ENCODE measurements at regions not wholly inside any gene's neighbourhood (a gene's known extent, or its start where the extent isn't known, plus 50 kb on each side); places are given as distances from the start of the nearest gene placed in this dataset.

DNA sequence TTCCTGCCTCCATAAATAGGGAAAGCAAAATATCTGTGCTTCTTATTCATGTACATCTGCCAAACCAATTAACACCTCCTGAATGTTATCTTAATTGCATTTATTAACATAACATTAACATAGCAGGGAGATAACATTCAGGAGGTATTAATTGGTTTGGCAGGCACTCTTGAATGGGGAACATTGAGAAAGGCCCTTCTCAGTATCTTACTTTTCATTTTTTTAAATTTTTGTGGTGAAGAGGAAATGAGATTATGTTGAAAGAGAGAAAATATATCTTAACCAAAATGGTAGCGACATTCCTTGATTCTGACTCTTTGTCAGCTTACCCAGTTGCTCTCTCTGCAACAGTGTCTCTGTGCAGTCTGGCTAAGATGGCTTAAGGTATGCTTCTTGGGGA, 100.4 kb upstream of the TLE1 start:
- H4K8ac ChIP-seq (ENCODE audit: low read depth, low read length), result no peak overlapping the region
- H2BK15ac ChIP-seq (ENCODE audit: low read length), result no peak overlapping the region
- no peak overlapping the region for H3K4me2 ChIP-seq (ENCODE audit: insufficient read depth, low read length, poor library complexity, severe bottlenecking)
- no CpG with 5 or more reads among the region's 1 CpG for WGBS, 2 donors (ENCODE audit: extremely low coverage in 2 of 2, insufficient read length in 2 of 2, insufficient replicate concordance in 1 of 2)
- no peak overlapping the region for H2BK12ac ChIP-seq (ENCODE audit: low read length)
- H3K4me1 ChIP-seq (ENCODE audit: control insufficient read depth in 2 of 2, insufficient read depth in 1 of 2, low read depth in 1 of 2, low read length in 2 of 2), result no peaks in the 10 kb centered on the region
- H4K91ac ChIP-seq (ENCODE audit: low read depth, low read length, poor library complexity), result no peak overlapping the region
- DNase-seq (ENCODE audit: low spot score), result no peak
- H3K14ac ChIP-seq (ENCODE audit: low read length), result no peak overlapping the region
- no peak overlapping the region for H2BK120ac ChIP-seq (ENCODE audit: low read depth, low read length)
- no peak overlapping the region for H3K4ac ChIP-seq (ENCODE audit: low read length)
- no peak overlapping the region for H2BK5ac ChIP-seq (ENCODE audit: low read length)
- no peak overlapping the region for H2AK5ac ChIP-seq (ENCODE audit: low read depth, low read length)
- H2AFZ ChIP-seq (ENCODE audit: low read length), result no peak overlapping the region
- H3K4me3 ChIP-seq (ENCODE audit: low read length in 2 of 2), result no peak overlapping the region
- no peaks in the 10 kb centered on the region for H3K27me3 ChIP-seq (ENCODE audit: control insufficient read depth in 3 of 3, insufficient read depth in 3 of 3, low read depth in 1 of 3, low read length in 3 of 3)
- no peaks in the 10 kb centered on the region for H3K79me1 ChIP-seq (ENCODE audit: low read depth, low read length)
- no peak overlapping the region for H3K9ac ChIP-seq (ENCODE audit: low read depth, low read length, poor library complexity)
- no peak overlapping the region for H3K18ac ChIP-seq (ENCODE audit: low read length)
- no peak overlapping the region for H3K27ac ChIP-seq (replicated peaks; ENCODE audit: low read length)
- no peaks in the 10 kb centered on the region for H3K36me3 ChIP-seq (replicated peaks in 1 of 2; ENCODE audit: control insufficient read depth in 2 of 2, insufficient read depth in 2 of 2, low read length in 2 of 2)
- no peak overlapping the region for H3K23ac ChIP-seq (ENCODE audit: low read depth, low read length, poor library complexity)
- no peaks in the 10 kb centered on the region for H3K9me3 ChIP-seq (replicated peaks in 1 of 2; ENCODE audit: control insufficient read depth in 2 of 2, insufficient read depth in 1 of 2, low read depth in 1 of 2, low read length in 2 of 2)

DNA sequence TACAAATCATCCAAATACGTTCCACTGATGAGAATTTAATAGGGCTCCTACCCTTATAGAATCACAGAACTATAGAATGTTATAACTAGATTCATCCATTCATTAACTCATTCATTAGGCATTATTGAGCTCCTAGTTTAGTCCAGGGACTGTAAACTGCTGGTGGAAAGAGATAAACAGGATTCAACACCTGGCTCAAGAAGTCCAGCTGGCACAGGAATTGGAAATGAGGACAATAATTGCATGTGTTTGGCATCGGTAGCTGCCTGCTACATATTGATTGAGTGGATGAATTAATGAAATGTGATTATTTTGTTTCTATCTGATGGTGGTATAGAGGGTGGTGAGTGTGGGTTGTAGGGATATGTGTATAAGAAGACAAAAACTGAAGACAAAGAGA, 100.8 kb upstream of the TLE1 start:
- Histone ChIP-seq H2BK5ac (ENCODE audit: low read length) (no peak overlapping the region), H2AK5ac (ENCODE audit: low read depth, low read length) (no peak overlapping the region), H3K4me2 (ENCODE audit: insufficient read depth, low read length, poor library complexity, severe bottlenecking) (no peak overlapping the region), H2BK15ac (ENCODE audit: low read length) (no peak overlapping the region), H2BK120ac (ENCODE audit: low read depth, low read length) (no peak overlapping the region), H3K9me3 (replicated peaks in 1 of 2; ENCODE audit: control insufficient read depth in 2 of 2, insufficient read depth in 1 of 2, low read depth in 1 of 2, low read length in 2 of 2) (no peaks in the 10 kb centered on the region), H3K9ac (ENCODE audit: low read depth, low read length, poor library complexity) (no peak overlapping the region), H3K18ac (ENCODE audit: low read length) (no peak overlapping the region), H2AFZ (ENCODE audit: low read length) (no peak overlapping the region), H3K4ac (ENCODE audit: low read length) (no peak overlapping the region), H2BK12ac (ENCODE audit: low read length) (no peak overlapping the region), H3K27me3 (ENCODE audit: control insufficient read depth in 3 of 3, insufficient read depth in 3 of 3, low read depth in 1 of 3, low read length in 3 of 3) (no peaks in the 10 kb centered on the region), H3K23ac (ENCODE audit: low read depth, low read length, poor library complexity) (no peak overlapping the region), H3K4me1 (ENCODE audit: control insufficient read depth in 2 of 2, insufficient read depth in 1 of 2, low read depth in 1 of 2, low read length in 2 of 2) (no peaks in the 10 kb centered on the region), H4K91ac (ENCODE audit: low read depth, low read length, poor library complexity) (no peak overlapping the region), H3K79me1 (ENCODE audit: low read depth, low read length) (no peaks in the 10 kb centered on the region), H3K27ac (replicated peaks; ENCODE audit: low read length) (no peak overlapping the region), H3K14ac (ENCODE audit: low read length) (no peak overlapping the region), H3K36me3 (replicated peaks in 1 of 2; ENCODE audit: control insufficient read depth in 2 of 2, insufficient read depth in 2 of 2, low read length in 2 of 2) (no peaks in the 10 kb centered on the region), H4K8ac (ENCODE audit: low read depth, low read length) (no peak overlapping the region), H3K4me3 (ENCODE audit: low read length in 2 of 2) (no peak overlapping the region)
- no CpG with 5 or more reads among the region's 2 CpGs for WGBS, 2 donors (ENCODE audit: extremely low coverage in 2 of 2, insufficient read length in 2 of 2, insufficient replicate concordance in 1 of 2)
- no peak for DNase-seq (ENCODE audit: low spot score)

DNA sequence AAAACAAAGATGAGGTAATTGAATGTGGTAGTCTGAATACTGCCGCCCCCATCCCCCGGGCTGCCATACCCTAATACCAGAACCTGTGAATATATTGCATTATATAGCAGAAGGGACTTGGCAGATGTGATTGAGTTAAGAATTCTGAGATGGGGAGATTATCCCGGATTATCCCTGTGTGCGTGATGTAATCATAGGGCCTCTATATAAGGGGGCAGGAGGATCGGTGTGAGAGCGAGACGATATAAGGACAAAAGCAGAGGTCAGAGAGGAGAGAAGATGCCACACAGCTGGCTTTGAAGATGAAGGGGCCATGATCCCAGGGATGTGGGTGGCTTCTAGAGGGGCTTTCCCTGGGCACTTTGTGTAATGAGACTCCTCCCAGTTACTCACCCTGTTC, 101.7 kb upstream of the TLE1 start:
- Histone ChIP-seq H3K79me1 (ENCODE audit: low read depth, low read length) (no peaks in the 10 kb centered on the region), H3K4me2 (ENCODE audit: insufficient read depth, low read length, poor library complexity, severe bottlenecking) (no peak overlapping the region), H3K27ac (replicated peaks; ENCODE audit: low read length) (no peak overlapping the region), H4K91ac (ENCODE audit: low read depth, low read length, poor library complexity) (no peak overlapping the region), H3K4me3 (ENCODE audit: low read length in 2 of 2) (no peak overlapping the region), H3K27me3 (ENCODE audit: control insufficient read depth in 3 of 3, insufficient read depth in 3 of 3, low read depth in 1 of 3, low read length in 3 of 3) (no peaks in the 10 kb centered on the region), H2AK5ac (ENCODE audit: low read depth, low read length) (no peak overlapping the region), H2BK12ac (ENCODE audit: low read length) (no peak overlapping the region), H4K8ac (ENCODE audit: low read depth, low read length) (no peak overlapping the region), H3K18ac (ENCODE audit: low read length) (no peak overlapping the region), H2BK15ac (ENCODE audit: low read length) (no peak overlapping the region), H3K9me3 (replicated peaks in 1 of 2; ENCODE audit: control insufficient read depth in 2 of 2, insufficient read depth in 1 of 2, low read depth in 1 of 2, low read length in 2 of 2) (no peaks in the 10 kb centered on the region), H2AFZ (ENCODE audit: low read length) (no peak overlapping the region), H3K14ac (ENCODE audit: low read length) (no peak overlapping the region), H3K23ac (ENCODE audit: low read depth, low read length, poor library complexity) (no peak overlapping the region), H3K4me1 (ENCODE audit: control insufficient read depth in 2 of 2, insufficient read depth in 1 of 2, low read depth in 1 of 2, low read length in 2 of 2) (no peaks in the 10 kb centered on the region), H3K9ac (ENCODE audit: low read depth, low read length, poor library complexity) (no peak overlapping the region), H3K4ac (ENCODE audit: low read length) (no peak overlapping the region), H3K36me3 (replicated peaks in 1 of 2; ENCODE audit: control insufficient read depth in 2 of 2, insufficient read depth in 2 of 2, low read length in 2 of 2) (no peaks in the 10 kb centered on the region), H2BK5ac (ENCODE audit: low read length) (no peak overlapping the region), H2BK120ac (ENCODE audit: low read depth, low read length) (no peak overlapping the region)
- no CpG with 5 or more reads among the region's 7 CpGs for WGBS, 2 donors (ENCODE audit: extremely low coverage in 2 of 2, insufficient read length in 2 of 2, insufficient replicate concordance in 1 of 2)
- no peak for DNase-seq (ENCODE audit: low spot score)

DNA sequence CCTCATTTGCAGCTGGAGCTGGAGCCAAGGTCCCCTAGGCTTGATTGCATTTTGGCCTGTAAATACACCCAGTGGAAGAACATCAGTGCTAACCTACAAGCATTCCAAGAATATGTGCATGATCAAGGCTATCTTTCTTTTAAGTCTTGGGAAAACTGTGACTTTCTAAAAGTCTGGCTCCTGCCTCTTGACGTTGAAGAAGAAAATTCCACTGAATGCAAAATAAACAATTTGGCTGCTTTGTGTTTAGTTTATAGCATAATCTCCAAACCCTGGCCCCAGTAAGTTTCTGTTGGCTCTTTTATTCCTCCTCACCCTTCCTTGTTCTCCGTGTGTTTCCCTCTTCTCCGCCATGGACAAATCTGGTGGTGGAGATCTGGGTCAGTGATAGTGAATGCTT, 109.3 kb upstream of the TLE1 start:
- Histone ChIP-seq H2BK120ac (ENCODE audit: low read depth, low read length) (no peak overlapping the region), H3K27ac (replicated peaks; ENCODE audit: low read length) (no peak overlapping the region), H3K9ac (ENCODE audit: low read depth, low read length, poor library complexity) (no peak overlapping the region), H2AK5ac (ENCODE audit: low read depth, low read length) (no peak overlapping the region), H3K18ac (ENCODE audit: low read length) (no peak overlapping the region), H4K91ac (ENCODE audit: low read depth, low read length, poor library complexity) (no peak overlapping the region), H4K8ac (ENCODE audit: low read depth, low read length) (no peak overlapping the region), H2BK5ac (ENCODE audit: low read length) (no peak overlapping the region), H3K36me3 (replicated peaks in 1 of 2; ENCODE audit: control insufficient read depth in 2 of 2, insufficient read depth in 2 of 2, low read length in 2 of 2) (no peaks in the 10 kb centered on the region), H3K79me1 (ENCODE audit: low read depth, low read length) (no peaks in the 10 kb centered on the region), H3K4me3 (ENCODE audit: low read length in 2 of 2) (no peak overlapping the region), H3K27me3 (ENCODE audit: control insufficient read depth in 3 of 3, insufficient read depth in 3 of 3, low read depth in 1 of 3, low read length in 3 of 3) (no peaks in the 10 kb centered on the region), H3K4ac (ENCODE audit: low read length) (no peak overlapping the region), H3K4me1 (ENCODE audit: control insufficient read depth in 2 of 2, insufficient read depth in 1 of 2, low read depth in 1 of 2, low read length in 2 of 2) (peaks cover 0 to 2% of the 10 kb centered on the region in 2 donors), H2AFZ (ENCODE audit: low read length) (no peak overlapping the region), H2BK12ac (ENCODE audit: low read length) (no peak overlapping the region), H3K4me2 (ENCODE audit: insufficient read depth, low read length, poor library complexity, severe bottlenecking) (no peak overlapping the region), H2BK15ac (ENCODE audit: low read length) (no peak overlapping the region), H3K23ac (ENCODE audit: low read depth, low read length, poor library complexity) (no peak overlapping the region), H3K14ac (ENCODE audit: low read length) (no peak overlapping the region), H3K9me3 (replicated peaks in 1 of 2; ENCODE audit: control insufficient read depth in 2 of 2, insufficient read depth in 1 of 2, low read depth in 1 of 2, low read length in 2 of 2) (no peaks in the 10 kb centered on the region)
- no CpG with 5 or more reads among the region's 3 CpGs for WGBS, 2 donors (ENCODE audit: extremely low coverage in 2 of 2, insufficient read length in 2 of 2, insufficient replicate concordance in 1 of 2)
- no peak for DNase-seq (ENCODE audit: low spot score)
